Transverse colon (tissue), 4 donors: ENCODE measurements at regions not wholly inside any gene's neighbourhood (a gene's known extent, or its start where the extent isn't known, plus 50 kb on each side); places are given as distances from the start of the nearest gene placed in this dataset.
A peak's percentile ranks its signal among the peaks of the same experiment; 100 is the strongest.

Experiments
- DNase-seq: peaks from one replicate; pipeline ENCODE4 v3.0.0-alpha.2; 2019
- H3K27ac ChIP-seq, 4 donors: fragments of 200-600 bp; sonication (generic); 2 replicates each; pipeline ENCODE4 v1.5.1; 2016 to 2018; ENCODE audit warnings: inconsistent platforms in 4 of 4
- H3K27me3 ChIP-seq: fragments of 200-600 bp; sonication (generic); 2 replicates; pipeline ENCODE4 v1.5.1; 2017; ENCODE audit warnings: inconsistent platforms
- H3K36me3 ChIP-seq, 4 donors: fragments of 200-600 bp; sonication (generic); 2 replicates each; pipeline ENCODE4 v1.5.1; 2017 to 2019; ENCODE audit warnings: inconsistent platforms in 4 of 4
- H3K4me1 ChIP-seq, 4 donors: fragments of 200-600 bp; sonication (generic); 2 replicates each; pipeline ENCODE4 v1.5.1; 2017 to 2020; ENCODE audit warnings: inconsistent platforms in 4 of 4
- H3K4me3 ChIP-seq, 4 donors: fragments of 200-600 bp; sonication (generic); 1 replicate in 1 of 4; 2 replicates in 3 of 4; pipeline versions ENCODE4 v1.5.1 to v1.6.1; 2017 to 2019; ENCODE audit warnings: inconsistent platforms in 4 of 4
- H3K9me3 ChIP-seq, 2 donors: fragments of 200-600 bp; sonication (generic); 2 replicates each; pipeline ENCODE4 v1.5.1; 2017 to 2019; ENCODE audit warnings: inconsistent platforms in 2 of 2
- EP300 ChIP-seq: sonication (generic); formaldehyde crosslinking; IDR thresholded peaks from one replicate; pipeline ENCODE4 v1.6.1; 2017; ENCODE audit warnings: antibody characterized with exemption, low read depth
- POLR2A ChIP-seq: fragments of 450-650 bp; IDR thresholded peaks from one replicate; pipeline ENCODE4 v1.6.1; 2016; ENCODE audit warnings: antibody characterized with exemption, mild to moderate bottlenecking, moderate library complexity
- POLR2AphosphoS5 ChIP-seq, 3 donors: sonication (generic); formaldehyde crosslinking; IDR thresholded peaks; one replicate each; pipeline ENCODE4 v1.6.1; 2016; ENCODE audit warnings: antibody characterized with exemption in 3 of 3
- WGBS, 2 donors: methylation state at CpG; one replicate each; pipeline ENCODE4 v1.1.5; 2018; ENCODE audit warnings: low coverage in 1 of 2; 5-methylcytosine and 5-hydroxymethylcytosine counted together
- in situ Hi-C, 4 donors: fragments of 200-750 bp; cut with MboI; loops; one replicate each; pipeline versions ENCODE4 v1.15.0 to v1.15.1; 2017; ENCODE audit warnings: low sequenced_read_pairs in 3 of 4, low pct_ligation_motif_present in 1 of 4, low pct_unique_long_range_greater_than_20kb in 1 of 4
- intact Hi-C: fragments of 100-400 bp; cut with DNase I; formaldehyde crosslinking; loops from one replicate; pipeline ENCODE4 v1.15.1; 2023; ENCODE audit warnings: low total_unique reads
- TF ChIP-seq, protein P1 (sequence below), 5 experiments: fragments of 200-600 bp in 3 of 5; fragments of 450-650 bp in 2 of 5; sonication (generic) in 3 of 5; IDR thresholded peaks; 1 replicate in 2 of 5; 2 replicates in 3 of 5; pipeline ENCODE4 v1.5.1; 2016 to 2017; ENCODE audit warnings: antibody characterized with exemption in 5 of 5, inconsistent platforms in 3 of 5, mild to moderate bottlenecking in 2 of 5, moderate library complexity in 1 of 5

DNA sequence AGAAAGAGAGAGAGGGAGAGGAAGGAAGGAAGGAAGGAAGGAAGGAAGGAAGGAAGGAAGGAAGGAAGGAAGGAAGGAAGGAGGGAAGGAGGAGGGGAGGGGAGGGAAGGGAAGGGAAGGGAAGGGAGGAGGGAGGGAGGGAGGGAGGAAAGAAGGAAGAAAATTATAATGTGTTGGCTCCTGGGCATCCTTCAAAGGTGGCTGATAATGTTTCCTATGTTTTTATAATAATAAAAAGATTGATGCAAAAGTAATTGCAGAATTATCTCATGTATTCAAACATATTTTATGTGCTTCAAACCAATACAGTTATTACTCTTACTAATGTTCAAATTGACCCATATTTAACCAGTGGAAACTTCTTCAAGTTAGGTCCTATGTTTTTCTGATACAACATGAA lies 260.9 kb downstream of the LNPK start:
- Histone ChIP-seq H3K4me3 (no peak overlapping the region), H3K36me3 (no peaks in the 10 kb centered on the region), H3K9me3 (no peaks in the 10 kb centered on the region), H3K4me1 (no peaks in the 10 kb centered on the region), H3K27me3 (peaks cover 2% of the 10 kb centered on the region), H3K27ac (no peak overlapping the region)
- intact Hi-C loops, result no loop called here
- TF ChIP-seq POLR2A (no peak), POLR2AphosphoS5 (IDR thresholded peaks at IDR 0.05) (no peak), EP300 (no peak)
- TF ChIP-seq, protein P1, sequence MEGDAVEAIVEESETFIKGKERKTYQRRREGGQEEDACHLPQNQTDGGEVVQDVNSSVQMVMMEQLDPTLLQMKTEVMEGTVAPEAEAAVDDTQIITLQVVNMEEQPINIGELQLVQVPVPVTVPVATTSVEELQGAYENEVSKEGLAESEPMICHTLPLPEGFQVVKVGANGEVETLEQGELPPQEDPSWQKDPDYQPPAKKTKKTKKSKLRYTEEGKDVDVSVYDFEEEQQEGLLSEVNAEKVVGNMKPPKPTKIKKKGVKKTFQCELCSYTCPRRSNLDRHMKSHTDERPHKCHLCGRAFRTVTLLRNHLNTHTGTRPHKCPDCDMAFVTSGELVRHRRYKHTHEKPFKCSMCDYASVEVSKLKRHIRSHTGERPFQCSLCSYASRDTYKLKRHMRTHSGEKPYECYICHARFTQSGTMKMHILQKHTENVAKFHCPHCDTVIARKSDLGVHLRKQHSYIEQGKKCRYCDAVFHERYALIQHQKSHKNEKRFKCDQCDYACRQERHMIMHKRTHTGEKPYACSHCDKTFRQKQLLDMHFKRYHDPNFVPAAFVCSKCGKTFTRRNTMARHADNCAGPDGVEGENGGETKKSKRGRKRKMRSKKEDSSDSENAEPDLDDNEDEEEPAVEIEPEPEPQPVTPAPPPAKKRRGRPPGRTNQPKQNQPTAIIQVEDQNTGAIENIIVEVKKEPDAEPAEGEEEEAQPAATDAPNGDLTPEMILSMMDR (IDR thresholded peaks at IDR 0.05), result no peak
- DNase-seq, result no peak
- in situ Hi-C loops, result no loop called here

DNA sequence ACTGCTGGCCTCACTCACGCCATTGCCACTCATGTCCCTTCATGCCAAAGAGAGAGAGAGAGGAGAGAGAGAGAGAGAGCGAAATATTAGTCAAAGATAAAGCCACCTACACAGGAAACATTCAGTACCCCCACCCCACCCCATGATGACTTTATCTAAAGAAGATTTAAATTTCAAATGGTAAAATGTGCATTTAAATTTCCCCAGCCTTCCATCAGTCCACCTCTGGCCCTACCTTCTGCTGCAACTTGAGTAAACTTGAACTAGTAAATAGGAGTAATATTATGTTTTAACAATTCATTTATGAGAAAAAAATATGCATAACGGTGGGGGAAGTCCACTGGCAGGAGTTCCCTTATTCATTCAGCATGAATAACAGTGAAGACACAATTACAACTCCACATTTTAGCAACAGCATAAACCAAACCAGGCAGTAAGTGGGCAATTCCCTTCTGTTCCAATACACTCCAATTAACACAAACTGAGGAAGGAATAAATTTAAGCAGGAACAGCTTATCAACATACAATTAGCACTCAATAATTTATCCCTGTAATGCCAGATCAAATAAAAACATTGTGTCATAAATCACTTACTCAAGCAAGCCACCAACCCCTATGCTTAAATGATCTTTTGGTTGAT lies 264.2 kb downstream of the LNPK start:
- no peak for DNase-seq
- H3K9me3 ChIP-seq, result no peaks in the 10 kb centered on the region
- peaks cover 2% of the 10 kb centered on the region for H3K27me3 ChIP-seq
- H3K36me3 ChIP-seq, result no peaks in the 10 kb centered on the region
- in situ Hi-C loops, result no loop called here
- WGBS, 2 donors, result 60 to 68% methylated on average over 3 of the region's 3 CpGs
- H3K4me3 ChIP-seq, result no peak overlapping the region
- H3K4me1 ChIP-seq, result peaks cover 0 to 3% (median 0%) of the 10 kb centered on the region in 4 donors
- TF ChIP-seq POLR2AphosphoS5 (IDR thresholded peaks at IDR 0.05) (no peak), EP300 (no peak), POLR2A (no peak)
- TF ChIP-seq, protein P1 (IDR thresholded peaks at IDR 0.05), result no peak
- H3K27ac ChIP-seq, result no peak overlapping the region
- intact Hi-C loops, result no loop called here

DNA sequence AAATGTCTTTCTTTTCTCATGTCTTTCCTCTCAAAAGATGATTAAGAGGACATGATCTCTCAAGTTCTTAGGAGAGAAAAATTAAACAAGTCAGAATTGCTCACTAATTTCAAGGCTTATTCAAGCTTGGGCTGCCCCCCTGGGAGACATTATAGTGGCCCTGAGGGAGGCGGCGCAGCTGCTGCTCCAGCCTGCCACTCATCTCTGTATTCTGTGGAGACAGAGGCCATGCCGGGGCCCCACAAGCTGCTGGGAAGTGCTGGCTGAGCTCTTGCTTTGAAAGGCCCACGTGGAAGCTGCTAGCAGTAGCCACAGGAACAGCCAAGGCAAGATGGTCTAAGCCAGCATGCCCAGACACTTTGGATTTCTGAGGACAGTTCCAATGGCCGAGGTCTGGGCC lies 267.4 kb downstream of the LNPK start:
- H3K9me3 ChIP-seq, result no peaks in the 10 kb centered on the region
- intact Hi-C loops, result no loop called here

DNA sequence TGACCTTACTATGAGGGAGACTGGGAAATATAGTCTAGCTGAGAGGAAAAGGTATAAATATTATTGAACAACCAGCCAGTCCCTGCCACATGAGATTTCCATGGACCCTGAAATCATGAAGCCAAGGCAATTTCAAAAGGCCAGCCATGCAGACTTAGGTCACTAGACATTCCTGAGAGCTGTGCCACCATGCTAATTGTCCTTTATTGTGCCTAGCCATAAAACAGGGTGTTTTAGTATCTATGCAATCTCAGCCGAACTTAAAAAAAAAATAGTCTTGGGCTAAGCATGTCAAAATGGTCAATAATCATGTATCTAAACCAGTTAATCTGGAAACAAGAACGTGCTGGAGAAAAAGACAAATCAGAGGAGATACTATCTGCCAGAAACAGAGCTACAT lies 269.5 kb downstream of the LNPK start:
- Histone ChIP-seq H3K9me3 (no peaks in the 10 kb centered on the region), H3K4me3 (no peak overlapping the region), H3K36me3 (no peaks in the 10 kb centered on the region), H3K27ac (no peak overlapping the region), H3K27me3 (no peaks in the 10 kb centered on the region), H3K4me1 (peaks cover 0 to 22% (median 7%) of the 10 kb centered on the region in 4 donors)
- TF ChIP-seq, protein P1 (IDR thresholded peaks at IDR 0.05), result no peak
- TF ChIP-seq POLR2AphosphoS5 (IDR thresholded peaks at IDR 0.05) (no peak), EP300 (no peak), POLR2A (no peak)
- in situ Hi-C loops, result no loop called here
- peak; percentile 15 for DNase-seq
- WGBS, 2 donors, result 17 to 39% methylated on average over 1 to 2 of the region's 2 CpGs
- intact Hi-C loops, result no loop called here

More for the DNA sequence above, 267.4 kb downstream of the LNPK start:
- Histone ChIP-seq H3K36me3 (no peaks in the 10 kb centered on the region), H3K4me1 (peaks cover 0 to 16% (median 4%) of the 10 kb centered on the region in 4 donors), H3K27ac (no peak overlapping the region), H3K27me3 (peaks cover 2% of the 10 kb centered on the region), H3K4me3 (no peak overlapping the region)
- TF ChIP-seq EP300 (no peak), POLR2A (no peak), POLR2AphosphoS5 (IDR thresholded peaks at IDR 0.05) (no peak)
- TF ChIP-seq, protein P1 (IDR thresholded peaks at IDR 0.05), result no peak
- in situ Hi-C loops, result no loop called here
- no peak for DNase-seq
- WGBS, 2 donors, result 78% methylated on average over 5 of the region's 5 CpGs; no CpG with 5 or more reads in 1 of the 2 donors
